Middle frontal gyrus (tissue), 1 donor: ENCODE measurements at regions not wholly inside any gene's neighbourhood (a gene's known extent, or its start where the extent isn't known, plus 50 kb on each side); places are given as distances from the start of the nearest gene placed in this dataset.
"Not testable (repeated sequence)": the region's sequence is repeated elsewhere in the genome, so short reads cannot be mapped to it uniquely, and the experiment has no call there.

ENCODE experiments used
- DNase-seq: peaks from one replicate; pipeline ENCODE4 v3.0.0-alpha.2; 2015; ENCODE audit warnings: low spot score; ENCODE audit errors: extremely low spot score

DNA sequence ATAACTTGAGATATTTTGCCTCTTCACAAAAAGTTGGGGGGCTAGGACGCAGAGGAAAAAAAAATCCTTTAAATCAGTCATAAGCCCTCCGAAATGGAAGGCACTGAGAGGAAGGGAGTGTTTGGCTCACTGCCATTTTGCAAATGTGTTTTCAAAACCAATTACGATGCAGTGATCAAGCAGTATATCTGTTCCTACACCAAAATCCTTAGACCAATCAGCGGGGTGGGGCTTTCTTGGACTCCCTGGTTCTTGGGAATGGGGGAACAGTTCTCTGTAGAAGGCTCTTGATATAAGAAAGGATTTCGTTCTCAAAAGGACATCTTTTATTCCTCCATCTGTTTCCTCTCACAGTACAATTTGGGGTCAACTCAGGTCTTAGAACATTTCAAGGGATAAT is 478.6 kb upstream of the JARID2 start:
- no peak for DNase-seq

DNA sequence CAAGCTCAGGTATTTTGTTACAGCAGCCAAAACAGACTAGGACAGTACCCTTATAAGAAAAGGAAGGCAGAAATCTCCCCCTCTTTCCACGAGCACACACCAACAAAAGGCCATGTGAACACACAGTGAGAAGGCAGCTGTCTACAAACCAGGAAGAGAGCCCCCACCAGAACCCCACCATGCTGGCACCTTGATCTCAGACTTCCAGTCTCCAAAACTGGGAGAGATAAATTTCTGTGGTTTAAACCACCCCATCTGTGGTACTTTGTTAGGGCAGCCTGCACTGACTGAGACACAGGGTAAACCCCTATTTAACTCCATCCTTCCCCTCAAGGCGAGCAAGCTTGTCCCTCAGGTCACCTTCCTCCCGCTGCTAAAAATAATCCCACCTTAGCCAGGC is 475.8 kb upstream of the JARID2 start:
- no peak for DNase-seq

DNA sequence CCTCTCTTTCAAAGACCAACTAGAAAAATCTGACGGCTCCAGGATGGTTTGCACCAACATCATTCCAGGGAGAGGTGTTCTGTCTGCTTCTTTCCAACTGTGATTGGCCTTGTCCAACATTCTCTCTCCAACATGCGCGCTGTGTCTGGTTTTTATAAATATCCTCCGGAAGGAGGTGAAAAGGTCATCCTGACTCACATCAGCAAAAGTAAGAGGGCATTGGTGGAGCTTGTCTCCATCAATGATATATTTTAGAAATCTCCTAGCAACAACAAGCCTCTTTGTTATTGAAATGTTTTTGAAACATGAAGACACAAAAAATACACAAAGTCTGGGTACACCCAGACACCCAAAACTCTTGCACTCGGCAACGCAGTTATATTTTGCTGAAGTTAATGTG is 475.3 kb upstream of the JARID2 start:
- no peak for DNase-seq

DNA sequence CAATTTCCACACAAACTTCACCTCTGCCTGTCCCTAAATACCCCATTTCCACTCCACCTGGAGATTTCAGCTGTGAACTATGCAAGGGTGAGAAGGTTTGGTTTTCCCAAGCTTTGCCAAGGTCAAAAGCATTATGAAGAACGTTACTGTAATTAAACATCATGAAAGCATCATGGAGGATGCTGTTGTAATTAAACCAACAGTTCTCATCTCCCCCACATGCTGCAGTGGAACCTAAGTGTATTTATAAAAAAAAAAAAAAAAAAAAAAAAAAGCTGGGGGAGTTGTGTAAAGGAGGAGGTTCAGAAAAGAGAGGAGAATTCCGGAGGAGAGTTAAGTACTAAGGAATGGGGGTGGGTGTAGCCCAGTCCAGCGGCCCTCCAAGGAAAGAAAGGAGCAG is 474.9 kb upstream of the JARID2 start:
- DNase-seq, result no peak

DNA sequence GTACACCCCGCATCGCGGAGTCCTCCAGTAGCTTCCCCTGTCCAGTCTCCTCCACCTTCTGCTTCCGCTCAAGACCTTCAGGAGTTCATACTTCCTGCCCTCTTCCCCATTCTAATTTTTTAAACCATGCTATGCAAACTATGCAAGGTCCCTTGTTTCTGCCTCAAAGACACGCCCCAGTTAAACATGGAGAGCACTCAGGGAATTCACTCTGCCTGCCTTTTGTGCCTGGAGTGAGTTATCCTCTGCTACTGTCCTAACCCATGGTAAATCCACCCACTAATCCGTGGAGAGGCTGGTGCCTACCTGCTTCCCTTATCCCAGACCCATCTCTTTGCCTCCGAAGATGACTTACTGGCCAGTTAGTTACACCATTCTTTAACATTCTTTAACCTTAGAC is 473.7 kb upstream of the JARID2 start:
- no peak for DNase-seq

DNA sequence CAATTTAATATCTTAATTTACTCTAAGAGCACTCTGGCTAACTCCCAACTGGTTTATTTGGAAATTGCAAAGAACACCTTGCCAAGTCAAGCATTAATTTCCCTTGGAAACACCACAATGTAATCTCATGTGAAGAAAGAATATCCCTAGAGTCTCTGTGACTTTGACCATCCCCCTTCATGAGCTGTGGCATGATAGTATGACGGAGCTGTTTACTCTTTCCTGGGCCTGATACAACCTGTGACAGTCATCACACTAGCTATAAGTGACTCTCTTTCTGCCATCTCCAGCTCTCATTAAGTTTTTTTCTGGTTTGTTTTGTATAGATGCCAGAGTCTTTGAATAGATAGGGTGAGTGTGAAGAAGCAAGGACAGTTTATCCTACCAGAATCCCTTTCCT is 470.3 kb upstream of the JARID2 start:
- DNase-seq, result no peak

DNA sequence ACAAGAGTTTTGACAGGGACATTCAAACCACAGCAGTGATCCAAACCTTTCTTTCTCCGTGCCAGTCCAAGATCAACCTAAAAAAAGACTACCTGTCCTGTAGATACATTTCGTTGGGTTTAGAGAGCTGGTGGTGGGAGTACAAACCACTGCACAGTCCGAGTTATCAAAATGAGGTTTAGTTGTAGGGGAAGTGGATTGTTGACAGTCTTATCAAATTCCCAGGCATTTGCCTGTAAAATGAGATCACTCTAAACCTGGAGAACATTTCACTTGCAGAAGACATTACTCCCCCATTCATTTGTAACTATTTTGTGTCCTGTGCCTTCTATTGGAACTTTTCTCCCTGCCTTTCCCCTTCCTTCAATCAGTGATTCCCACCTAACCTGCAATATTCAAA is 469.6 kb upstream of the JARID2 start:
- no peak for DNase-seq

DNA sequence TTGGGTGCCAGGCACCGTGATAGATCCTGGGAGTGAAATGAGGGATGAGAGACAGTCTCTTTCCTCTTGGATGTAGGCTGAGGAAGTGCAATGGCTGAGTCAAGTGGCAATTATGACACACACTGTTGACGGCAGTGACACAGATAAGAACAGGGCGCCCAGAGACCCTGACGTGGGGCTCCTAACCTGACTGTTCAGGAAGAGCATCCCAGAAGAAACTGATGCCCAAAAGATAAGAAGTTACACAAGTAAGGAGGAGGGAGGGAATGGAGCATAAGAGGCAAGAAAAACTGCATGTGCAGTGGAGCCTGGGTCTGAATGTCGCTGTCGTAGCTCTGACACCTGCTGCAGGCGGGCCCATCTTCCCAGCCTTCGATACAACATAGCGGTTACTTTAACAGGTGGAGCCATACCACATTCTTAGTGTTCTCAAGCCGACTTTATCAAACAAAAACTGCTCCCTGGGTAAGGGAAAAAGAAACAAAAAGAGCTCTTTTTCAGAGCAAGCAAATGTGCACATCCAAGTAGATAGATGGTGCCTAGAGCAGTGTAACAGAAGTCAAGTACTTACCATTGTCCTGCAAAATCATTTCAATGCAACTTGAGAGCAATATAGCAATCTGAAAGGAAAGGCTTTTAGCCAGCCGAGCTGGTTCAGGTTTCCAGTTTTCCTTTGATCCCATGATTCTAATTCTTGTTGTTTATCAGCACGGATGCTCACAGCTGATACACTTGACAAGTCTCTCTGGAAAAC is 463.9 kb upstream of the JARID2 start:
- DNase-seq, result no peak

DNA sequence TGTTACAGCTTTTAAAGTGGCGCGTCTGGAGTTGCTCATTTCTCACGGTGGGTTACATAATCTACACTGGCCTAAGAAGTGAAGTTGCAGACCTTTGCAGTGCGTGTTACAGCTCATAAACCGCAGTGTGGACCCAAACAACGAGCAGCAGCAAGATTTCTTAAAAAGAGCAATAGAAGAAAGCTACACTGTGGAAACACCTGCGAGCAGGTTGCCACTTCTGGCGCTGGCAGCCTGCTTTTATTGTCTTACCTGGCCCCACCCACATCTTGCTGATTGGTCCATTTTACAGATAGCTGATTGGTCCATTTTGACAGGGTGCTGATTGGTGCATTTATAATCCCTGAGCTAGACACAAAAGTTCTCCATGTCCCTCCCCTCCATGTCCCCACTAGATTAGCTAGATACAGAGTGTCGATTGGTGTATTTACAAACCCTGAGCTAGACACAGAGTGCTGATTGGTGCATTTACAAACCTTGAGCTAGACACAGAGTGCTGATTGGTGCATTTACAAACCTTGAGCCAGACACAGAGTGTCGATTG is 462.9 kb upstream of the JARID2 start:
- DNase-seq, result not testable (repeated sequence)

DNA sequence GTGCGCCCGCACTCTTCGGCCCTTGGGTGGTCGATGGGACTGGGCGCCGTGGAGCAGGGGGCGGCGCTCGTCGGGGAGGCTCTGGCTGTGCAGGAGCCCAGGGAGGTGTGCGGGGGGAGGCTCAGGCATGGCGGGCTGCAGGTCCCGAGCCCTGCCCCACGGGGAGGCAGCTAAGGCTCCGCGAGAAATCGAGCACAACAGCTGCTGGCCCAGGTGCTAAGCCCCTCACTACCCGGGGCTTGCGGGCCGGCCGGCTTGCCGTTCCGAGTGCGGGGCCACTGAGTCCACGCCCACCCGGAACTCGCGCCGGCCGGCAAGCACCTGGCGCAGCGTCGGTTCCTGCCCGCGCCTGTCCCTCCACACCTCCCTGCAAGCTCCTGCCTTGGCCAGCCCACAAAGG is 462.3 kb upstream of the JARID2 start:
- no peak for DNase-seq

DNA sequence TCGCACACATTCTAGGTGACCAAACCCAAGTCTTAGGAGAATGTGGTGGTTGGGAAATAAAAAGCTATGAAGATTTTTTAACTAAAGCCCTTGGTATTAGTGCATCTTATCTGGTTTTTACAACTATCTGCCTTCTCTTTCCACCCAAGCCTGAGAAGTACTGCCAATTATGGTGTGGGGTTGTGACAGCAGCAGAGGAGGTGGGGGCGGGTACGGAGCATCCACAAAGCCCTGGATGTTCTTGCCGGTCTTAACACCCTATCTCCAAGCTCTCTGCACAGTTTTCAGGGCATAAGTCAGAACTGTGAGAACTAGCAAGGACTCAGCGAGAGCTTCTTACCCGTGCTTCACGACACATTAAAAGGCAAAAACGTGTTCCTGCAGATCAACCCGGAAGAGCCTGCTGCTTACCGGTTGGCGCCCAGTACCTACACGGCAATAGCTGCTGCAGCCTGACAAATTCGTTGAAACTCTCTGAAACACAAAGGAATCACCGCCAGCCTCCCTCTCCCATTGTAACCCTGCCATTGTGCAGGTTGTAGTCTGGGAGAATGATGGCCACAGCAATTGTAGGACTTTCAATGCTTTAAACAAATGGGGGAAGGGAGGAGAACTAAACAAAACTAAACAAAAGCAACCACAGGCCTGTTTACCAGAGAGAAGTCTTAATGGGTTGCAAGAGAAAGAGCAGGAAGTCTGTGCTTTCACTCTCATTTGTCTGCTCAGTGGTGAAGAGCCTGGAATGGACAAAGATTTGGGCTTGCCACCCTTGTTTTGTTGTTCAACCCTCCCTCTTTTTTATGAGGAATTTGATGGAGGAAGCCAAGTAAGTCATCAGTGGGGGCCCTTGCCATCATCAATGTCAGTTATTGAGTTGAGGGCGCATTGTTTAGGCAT is 461.0 kb upstream of the JARID2 start:
- no peak for DNase-seq

DNA sequence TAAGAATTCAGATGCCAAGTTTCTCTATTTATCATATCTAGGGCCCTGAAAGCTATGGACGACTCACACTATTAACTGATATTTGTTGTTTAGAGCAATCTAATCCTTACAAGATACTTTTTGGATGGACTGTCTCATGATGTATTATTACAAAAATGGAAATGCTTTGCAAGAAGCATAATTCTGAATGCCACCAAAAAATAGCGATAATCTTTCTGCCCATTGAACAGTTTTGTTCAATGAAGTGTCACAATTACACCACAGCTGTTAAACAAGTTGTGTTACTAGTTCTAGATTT is 460.4 kb upstream of the JARID2 start:
- DNase-seq, result no peak

DNA sequence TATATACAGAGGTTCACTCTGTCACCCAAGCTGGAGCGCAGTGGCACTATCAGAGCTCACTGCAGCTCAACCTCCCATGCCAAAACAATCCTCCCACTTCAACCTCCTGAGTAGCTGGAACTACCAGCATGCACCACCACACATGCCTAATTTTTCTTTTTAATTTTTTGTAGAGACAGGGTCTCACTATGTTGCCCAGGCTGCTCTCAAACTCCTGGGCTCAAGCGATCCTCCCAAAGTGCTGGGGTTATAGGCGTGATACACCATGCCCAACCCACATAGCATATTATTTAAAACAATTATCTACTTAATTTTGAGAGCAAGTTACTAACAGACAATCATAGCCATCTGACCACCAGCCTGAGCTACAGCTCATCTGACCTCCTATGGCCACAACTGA is 459.9 kb upstream of the JARID2 start:
- no peak for DNase-seq

DNA sequence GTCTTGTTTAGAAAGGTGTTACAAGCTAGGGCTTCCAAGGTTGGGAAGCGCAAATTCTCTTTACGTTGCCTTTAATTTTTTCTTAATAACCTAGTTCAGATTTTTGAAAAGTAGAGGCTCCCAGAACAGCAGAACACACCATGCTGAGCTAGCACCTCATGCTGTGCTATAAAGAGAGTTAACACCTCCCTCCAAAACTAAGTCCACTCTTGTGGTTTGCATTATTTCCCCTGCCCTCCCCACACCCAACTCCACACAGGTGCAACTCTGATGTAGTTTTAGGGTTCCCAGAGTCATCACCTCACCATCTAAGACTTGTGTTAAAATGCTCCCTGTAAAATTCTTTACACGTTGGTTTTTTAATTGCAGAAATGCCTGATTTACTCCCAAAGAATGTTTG is 459.4 kb upstream of the JARID2 start:
- no peak for DNase-seq

DNA sequence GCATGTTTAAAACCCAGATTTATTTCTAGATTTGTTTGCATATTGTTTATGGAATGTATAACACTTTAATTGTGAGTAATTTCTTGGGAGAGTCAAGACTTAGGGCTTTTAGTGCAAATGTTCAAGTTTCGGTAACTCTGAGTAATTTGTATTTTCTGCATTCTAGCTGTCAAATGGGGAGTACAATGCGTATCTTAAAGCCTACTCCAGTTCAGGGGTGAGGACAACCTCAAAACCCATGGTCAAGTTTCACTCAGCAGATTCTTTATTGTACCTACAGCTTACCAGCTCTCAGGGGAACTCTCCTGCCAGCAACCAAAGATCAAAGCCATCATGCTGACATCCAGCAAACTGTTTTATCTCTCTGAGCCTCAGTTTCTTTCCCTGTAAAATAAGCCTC is 458.6 kb upstream of the JARID2 start:
- no peak for DNase-seq

DNA sequence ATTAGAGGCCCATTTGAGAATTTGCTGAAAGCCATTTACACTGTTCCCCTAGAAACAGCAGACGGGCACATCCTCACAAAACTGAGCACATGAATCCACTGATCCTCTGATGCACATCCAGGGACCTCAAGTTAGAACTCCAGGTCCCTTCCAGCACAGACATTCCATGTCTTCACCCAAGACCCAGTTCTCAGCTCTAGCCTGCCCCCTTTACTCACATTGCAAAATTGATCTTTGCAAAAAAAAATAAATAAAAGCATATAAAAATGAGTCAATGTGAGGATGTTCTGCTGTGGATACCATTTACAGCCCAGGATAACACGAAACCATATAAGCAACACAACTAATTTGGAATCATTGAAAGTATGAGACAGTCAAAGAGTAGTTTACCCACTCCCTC is 458.2 kb upstream of the JARID2 start:
- no peak for DNase-seq

DNA sequence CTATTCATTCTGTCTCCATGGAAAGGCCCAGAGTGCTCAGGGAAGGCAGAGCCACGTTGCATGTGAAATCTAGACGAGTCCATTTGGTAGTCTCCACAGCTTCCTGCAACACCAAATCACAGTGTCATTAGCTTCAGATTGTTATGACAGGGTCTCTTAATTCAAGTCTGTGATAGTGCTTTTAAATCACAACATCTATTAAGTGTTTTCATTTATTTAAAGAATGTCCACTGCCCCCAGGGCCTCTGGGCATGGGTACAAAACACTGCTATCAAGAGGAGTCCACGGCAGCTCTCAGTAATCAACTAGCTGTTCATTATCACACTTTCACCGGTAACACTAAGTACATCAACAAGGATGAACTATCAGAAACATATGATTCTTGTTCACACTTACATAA is 455.9 kb upstream of the JARID2 start:
- DNase-seq, result no peak

DNA sequence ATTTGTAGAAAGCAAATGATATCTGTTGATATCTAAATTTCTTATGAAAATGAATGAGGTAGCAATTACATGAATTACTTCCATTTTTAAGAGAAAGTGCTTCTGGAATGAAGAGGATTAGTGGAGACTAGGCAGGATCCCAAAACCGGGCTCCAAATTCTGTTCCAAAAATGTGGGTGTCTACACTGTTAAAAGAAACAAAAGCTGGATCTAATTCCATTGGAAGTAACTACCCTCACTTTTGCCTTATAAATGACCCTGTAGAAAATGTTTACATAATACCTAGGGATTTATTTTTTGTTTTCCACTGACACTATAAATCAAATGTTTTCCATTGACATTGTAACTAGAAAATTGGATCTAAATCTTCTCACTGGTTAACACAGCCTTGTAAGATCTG is 454.9 kb upstream of the JARID2 start:
- no peak for DNase-seq

DNA sequence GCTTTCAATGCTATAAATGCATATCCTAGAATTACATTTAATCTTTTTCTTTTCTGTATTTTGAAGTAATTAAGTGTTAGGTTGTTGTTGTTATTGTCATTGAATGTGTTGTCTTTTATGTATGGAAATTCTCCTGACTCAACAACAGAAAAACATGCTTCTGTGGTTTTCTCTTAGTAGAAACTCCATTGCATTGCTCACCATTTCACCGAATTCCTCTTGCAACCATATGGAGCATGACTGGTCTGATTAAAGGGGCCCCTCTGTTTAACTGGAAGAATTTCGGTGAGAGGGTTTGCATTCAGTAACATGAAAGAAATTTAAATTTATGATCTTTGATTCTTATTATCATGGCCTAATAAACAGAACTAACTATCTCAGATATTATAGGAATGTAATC is 454.3 kb upstream of the JARID2 start:
- no peak for DNase-seq

DNA sequence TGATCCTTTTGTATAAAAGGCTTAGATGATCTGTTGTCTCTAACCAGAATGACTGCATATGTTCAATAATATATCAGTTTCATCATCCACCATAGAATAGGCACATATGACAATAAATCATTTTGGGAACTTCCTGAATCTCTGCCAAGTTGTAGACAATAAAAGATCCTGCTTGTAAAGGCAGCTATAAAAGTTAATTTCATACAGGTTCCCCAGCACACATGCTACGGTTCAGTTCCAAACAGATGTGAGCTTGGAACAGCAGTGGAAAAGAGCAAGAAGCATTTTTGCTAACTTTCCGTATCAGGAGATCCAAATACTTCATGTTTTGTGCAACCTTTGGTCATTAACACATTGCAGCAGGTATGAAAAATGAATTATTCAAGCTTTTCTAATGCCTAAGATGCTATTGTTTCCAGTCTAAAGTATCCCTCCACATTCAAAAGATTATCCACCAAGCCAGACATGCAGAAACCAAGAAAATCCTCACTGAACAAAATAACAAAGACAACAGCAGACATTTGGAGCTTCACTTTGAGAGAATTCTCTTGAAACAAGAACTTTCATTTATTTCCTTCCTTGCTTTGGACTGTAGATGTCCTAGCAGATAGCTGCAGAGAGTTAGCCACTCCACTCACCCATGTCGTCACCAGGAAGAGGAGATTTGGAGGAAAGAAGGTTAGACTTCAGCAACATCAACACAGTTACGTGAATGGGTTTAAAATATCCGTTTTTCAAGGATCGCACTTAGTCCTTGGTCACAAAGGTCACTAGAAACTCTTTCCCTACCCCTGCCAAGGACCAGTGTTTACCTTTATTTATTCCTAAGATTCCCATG is 453.5 kb upstream of the JARID2 start:
- DNase-seq, result no peak

DNA sequence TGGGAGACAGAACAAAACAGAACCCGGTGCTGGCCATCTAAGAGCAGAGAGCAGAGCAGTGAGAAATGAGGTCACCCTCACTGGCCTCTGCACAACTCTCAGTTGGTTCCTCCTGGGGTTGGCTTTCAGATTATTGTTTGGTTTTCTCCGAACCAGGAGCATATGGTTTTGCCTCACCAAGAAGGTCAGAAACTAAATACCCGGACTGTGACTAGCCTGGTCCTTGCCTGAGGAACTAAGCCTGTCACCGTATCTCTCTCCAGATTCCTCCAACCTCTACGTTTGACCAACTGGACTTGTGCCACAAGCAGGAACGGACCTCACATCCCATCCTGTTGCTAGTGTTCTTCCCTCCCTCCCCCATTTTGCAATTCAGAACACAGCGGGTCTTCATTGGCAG is 450.4 kb upstream of the JARID2 start:
- DNase-seq, result no peak
